Duodenal mucosa (tissue), 2 donors: ENCODE measurements at regions not wholly inside any gene's neighbourhood (a gene's known extent, or its start where the extent isn't known, plus 50 kb on each side); places are given as distances from the start of the nearest gene placed in this dataset.

ENCODE experiments used
- H3K27ac ChIP-seq: one replicate; pipeline ENCODE4 v1.7.0; 2013; ENCODE audit warnings: low read depth, low read length
- H3K27me3 ChIP-seq, 2 donors: one replicate each; pipeline ENCODE4 v1.7.0; 2013; ENCODE audit warnings: low read length in 2 of 2, control low read depth in 1 of 2; ENCODE audit not compliant: insufficient read depth in 2 of 2, control insufficient read depth in 1 of 2
- H3K36me3 ChIP-seq, 2 donors: one replicate each; pipeline ENCODE4 v1.7.0; 2013; ENCODE audit warnings: low read length in 2 of 2, control low read depth in 1 of 2; ENCODE audit not compliant: insufficient read depth in 2 of 2, control insufficient read depth in 1 of 2
- H3K4me1 ChIP-seq, 2 donors: one replicate each; pipeline ENCODE4 v1.7.0; 2013; ENCODE audit warnings: low read length in 2 of 2, control low read depth in 1 of 2; ENCODE audit not compliant: insufficient read depth in 2 of 2, control insufficient read depth in 1 of 2
- H3K4me3 ChIP-seq, 2 donors: one replicate each; pipeline ENCODE4 v1.7.0; 2013; ENCODE audit warnings: low read length in 2 of 2, low read depth in 1 of 2
- H3K9ac ChIP-seq, 2 donors: one replicate each; pipeline ENCODE4 v1.7.0; 2013; ENCODE audit warnings: low read length in 2 of 2, low read depth in 1 of 2
- H3K9me3 ChIP-seq, 2 donors: one replicate each; pipeline ENCODE4 v1.7.0; 2013; ENCODE audit warnings: low read length in 2 of 2, control low read depth in 1 of 2; ENCODE audit not compliant: control insufficient read depth in 1 of 2

DNA sequence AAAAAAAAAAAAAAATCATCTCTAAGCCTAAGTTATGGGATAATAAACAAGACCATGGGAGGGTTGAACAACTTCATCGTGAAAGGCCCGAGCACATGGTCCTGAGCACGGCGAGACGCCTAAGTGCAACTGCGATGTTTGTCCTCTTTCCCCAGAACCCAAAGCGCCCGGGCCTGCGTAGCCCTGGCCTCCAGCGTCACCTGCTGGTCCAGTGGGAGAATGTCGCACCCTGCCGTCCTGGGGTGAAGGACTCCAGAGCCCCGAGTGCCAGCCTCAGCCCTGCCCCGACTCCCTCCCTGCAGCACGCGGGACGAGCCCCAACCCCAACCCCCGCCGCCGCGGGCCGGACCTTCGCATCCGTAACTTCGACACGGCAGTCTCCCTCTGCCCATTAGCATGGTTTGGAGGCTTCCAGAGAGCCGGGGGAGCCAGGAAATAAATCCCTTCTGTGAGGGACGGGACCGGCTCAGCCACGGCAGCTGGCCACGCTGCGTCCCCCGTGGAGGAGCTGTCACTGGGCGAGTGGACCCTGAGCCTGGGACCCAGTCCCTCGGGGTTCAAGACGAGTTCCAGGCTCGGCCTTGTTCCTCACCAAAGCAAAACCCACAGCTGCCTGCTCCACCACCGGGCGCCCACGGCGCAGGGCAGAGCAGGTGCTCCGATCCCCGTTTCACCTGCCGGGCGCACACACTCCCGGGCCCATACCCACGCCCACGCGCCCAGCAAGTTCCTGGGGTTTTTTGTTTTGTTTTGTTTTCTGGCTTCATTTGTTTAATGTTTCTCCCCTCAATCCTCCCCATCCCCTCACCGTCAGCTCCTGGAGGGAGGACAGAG is 132.5 kb upstream of the HAND1 start:
- Histone ChIP-seq H3K27me3 (peaks cover 31 to 45% of the 10 kb centered on the region in 2 donors), H3K4me1 (peaks cover 6 to 12% of the 10 kb centered on the region in 2 donors), H3K9me3 (no peaks in the 10 kb centered on the region), H3K36me3 (no peaks in the 10 kb centered on the region), H3K9ac (no peak overlapping the region), H3K4me3 (peak overlapping the region; percentile 40 to 54), H3K27ac (no peak overlapping the region)

DNA sequence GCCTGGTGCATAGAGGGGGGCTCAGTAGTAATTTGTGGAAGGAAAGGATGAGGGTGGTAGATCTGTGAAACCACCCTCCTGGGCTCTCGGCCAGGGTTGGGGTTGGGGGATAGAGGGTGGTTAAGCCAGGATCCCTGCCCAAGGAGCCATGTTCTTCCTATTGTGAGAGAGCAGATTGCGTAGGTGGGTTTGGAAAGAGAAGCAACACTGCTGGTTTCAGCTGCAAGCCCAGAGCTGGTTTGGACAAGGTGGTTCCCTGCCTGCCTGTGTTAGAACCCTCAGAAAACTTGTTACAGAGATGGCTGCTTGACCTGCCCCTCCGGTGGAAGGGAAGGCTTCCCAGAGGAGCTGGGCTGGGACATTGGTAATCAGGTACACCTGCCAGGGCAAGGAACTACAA is 131.2 kb upstream of the HAND1 start:
- Histone ChIP-seq H3K9me3 (no peaks in the 10 kb centered on the region), H3K27ac (no peak overlapping the region), H3K9ac (no peak overlapping the region), H3K27me3 (peaks cover 40 to 46% of the 10 kb centered on the region in 2 donors), H3K4me3 (no peak overlapping the region), H3K4me1 (peaks cover 6 to 12% of the 10 kb centered on the region in 2 donors), H3K36me3 (no peaks in the 10 kb centered on the region)

DNA sequence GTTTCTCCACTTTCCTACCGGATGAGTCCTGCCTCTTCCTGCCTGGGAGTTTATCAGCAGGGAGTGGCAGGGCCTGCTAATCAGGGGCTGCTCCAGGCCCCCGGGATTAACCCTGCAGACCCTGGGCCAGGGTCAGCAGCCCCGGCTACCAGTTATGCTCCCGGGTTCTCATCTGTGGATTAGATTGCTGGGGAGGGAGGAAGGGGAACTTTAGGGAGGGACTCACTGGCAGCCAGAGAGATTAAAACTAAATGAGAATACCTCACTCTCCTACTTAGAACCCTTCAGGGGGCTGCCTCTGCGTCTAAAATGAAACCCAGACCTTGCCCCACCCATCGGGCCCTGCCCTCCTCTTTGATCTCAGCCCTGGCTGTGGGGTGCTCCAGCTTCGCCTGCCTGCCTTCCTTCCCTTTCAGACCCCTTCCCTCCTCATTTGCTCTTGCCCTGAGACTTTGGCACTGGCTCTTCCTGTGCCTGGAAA is 130.5 kb upstream of the HAND1 start:
- H3K4me3 ChIP-seq = no peak overlapping the region
- H3K9ac ChIP-seq = no peak overlapping the region
- peaks cover 6 to 12% of the 10 kb centered on the region in 2 donors for H3K4me1 ChIP-seq
- peaks cover 45 to 50% of the 10 kb centered on the region in 2 donors for H3K27me3 ChIP-seq
- no peak overlapping the region for H3K27ac ChIP-seq
- H3K36me3 ChIP-seq = no peaks in the 10 kb centered on the region
- H3K9me3 ChIP-seq = no peaks in the 10 kb centered on the region

DNA sequence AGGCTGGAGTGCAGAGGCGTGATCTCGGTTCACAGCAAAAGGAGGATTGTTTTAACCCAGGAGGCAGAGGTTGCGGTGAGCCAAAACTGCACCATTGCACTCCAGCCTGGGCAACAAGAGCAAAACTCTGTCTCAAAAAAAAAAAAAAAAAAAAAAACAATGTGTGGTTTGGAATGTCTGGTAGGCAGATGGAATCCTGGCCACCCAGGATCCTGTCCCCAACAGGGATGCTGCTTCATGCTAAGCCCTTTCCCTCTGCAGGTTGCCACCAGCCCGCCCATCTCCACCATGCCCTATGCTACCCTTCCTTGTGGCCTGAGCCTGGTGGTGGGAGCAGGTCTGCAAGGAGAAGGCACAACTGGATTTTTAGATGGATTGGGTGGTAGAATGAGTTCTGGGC is 129.7 kb upstream of the HAND1 start:
- Histone ChIP-seq H3K27ac (no peak overlapping the region), H3K9me3 (no peaks in the 10 kb centered on the region), H3K27me3 (peaks cover 49 to 53% of the 10 kb centered on the region in 2 donors), H3K36me3 (no peaks in the 10 kb centered on the region), H3K4me1 (peaks cover 6 to 12% of the 10 kb centered on the region in 2 donors), H3K9ac (no peak overlapping the region), H3K4me3 (no peak overlapping the region)

DNA sequence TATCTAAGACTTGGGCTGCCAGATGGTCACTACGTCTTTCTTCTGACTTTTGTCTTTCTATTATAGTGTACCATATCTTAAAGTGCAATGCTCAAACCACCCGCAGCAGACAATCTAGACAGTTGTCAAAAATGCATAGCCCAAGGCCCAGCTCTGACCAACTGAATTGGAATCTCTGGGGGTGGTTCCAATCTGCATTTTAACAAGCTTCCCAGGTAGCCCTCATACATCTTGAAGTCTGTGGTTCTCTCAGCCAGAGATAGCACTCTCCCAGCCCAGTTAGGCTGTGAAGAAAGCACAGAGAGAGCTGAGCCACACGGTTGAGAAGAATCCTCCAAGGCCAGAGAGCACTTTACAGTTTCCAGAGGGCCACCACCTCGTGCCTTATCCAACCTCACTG is 128.2 kb upstream of the HAND1 start:
- no peak overlapping the region for H3K4me3 ChIP-seq
- peaks cover 48 to 51% of the 10 kb centered on the region in 2 donors for H3K27me3 ChIP-seq

DNA sequence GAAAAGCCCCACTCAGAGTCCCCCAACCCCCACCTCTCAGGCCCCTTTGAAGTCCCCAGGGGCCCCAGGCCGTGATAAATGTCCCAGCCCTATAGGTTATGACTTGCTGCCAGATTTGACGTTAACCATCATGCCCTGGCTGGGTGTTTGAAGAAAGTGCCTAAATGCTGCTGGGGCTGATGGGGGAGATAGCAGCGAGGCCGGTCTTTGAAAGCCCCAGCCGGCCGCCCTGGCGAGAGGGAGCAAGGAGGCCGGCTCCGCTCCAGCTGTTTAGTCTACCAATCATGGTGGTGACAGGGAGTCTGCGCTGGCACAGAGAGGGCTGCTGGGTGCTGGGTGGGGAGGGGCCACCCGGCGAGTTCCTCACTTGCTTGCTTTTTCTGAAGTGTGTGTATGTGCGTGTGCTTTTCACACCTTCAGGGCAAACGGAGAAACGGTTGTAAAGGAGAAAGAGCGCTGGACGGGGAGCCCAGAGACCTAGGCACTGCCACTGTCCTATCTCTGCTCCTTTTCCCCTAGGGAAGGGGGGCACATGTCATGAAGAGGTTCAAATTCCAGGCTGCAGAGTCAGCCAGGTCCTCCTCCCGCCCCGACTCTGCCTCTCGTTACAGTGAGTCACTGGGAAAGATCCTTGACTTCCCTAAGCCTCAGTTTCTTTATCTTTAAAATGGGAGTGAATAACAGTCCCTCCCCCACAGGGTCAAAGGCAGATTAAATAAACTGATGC is 126.1 kb upstream of the HAND1 start:
- Histone ChIP-seq H3K9ac (no peak overlapping the region), H3K27me3 (peaks cover 29 to 35% of the 10 kb centered on the region in 2 donors), H3K4me3 (peak overlapping the region in 1 of 2 donors; percentile 5), H3K36me3 (no peaks in the 10 kb centered on the region), H3K9me3 (no peaks in the 10 kb centered on the region), H3K27ac (no peak overlapping the region), H3K4me1 (no peaks in the 10 kb centered on the region)

More for the DNA sequence above, 128.2 kb upstream of the HAND1 start:
- no peak overlapping the region for H3K9ac ChIP-seq
- no peak overlapping the region for H3K27ac ChIP-seq
- H3K9me3 ChIP-seq = no peaks in the 10 kb centered on the region
- peaks cover 6 to 9% of the 10 kb centered on the region in 2 donors for H3K4me1 ChIP-seq
- H3K36me3 ChIP-seq = no peaks in the 10 kb centered on the region

DNA sequence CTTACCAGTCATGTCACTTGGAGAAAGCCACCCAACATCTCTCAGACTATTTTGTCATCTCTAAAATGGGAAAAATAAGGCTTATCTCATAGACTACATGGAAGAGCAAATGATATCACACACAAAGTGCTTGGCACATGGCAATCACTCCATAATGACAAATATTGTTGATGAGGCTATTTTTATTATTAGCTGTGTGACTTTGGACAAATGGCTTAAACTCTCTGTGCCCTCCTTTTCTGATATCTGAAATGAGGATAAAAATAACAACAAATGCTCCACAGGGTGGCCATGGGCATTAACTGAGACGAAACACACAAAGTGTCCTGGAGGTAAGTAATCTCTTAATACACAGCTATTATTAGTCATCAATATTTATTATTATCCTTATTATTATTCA is 125.5 kb upstream of the HAND1 start:
- H3K4me3 ChIP-seq = no peak overlapping the region

DNA sequence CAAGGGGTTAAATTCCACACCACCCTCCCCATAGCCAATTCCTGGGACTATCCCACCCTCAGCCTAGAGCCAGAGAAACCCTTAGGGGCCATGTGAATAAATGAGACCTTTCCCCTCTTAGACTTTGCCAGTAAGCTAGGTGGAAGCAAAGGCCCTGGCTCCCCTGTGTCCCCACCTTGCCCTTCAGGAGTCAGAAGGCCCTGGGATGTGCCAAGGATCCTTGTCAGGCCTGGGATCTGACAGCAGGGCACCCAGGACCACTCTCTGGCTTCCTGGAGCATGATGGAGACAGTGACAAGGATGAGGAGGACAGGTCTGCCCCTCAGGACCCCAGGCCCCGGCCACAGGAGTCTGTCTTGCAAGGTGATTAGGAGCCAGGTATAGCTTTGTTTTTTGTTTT is 125.0 kb upstream of the HAND1 start:
- Histone ChIP-seq H3K27me3 (peaks cover 26 to 28% of the 10 kb centered on the region in 2 donors), H3K27ac (no peak overlapping the region), H3K9ac (no peak overlapping the region), H3K4me3 (no peak overlapping the region), H3K36me3 (no peaks in the 10 kb centered on the region), H3K9me3 (no peaks in the 10 kb centered on the region), H3K4me1 (no peaks in the 10 kb centered on the region)

More for the DNA sequence above, 125.5 kb upstream of the HAND1 start:
- Histone ChIP-seq H3K27ac (no peak overlapping the region), H3K9ac (no peak overlapping the region), H3K27me3 (peaks cover 26 to 29% of the 10 kb centered on the region in 2 donors), H3K36me3 (no peaks in the 10 kb centered on the region), H3K4me1 (no peaks in the 10 kb centered on the region), H3K9me3 (no peaks in the 10 kb centered on the region)

DNA sequence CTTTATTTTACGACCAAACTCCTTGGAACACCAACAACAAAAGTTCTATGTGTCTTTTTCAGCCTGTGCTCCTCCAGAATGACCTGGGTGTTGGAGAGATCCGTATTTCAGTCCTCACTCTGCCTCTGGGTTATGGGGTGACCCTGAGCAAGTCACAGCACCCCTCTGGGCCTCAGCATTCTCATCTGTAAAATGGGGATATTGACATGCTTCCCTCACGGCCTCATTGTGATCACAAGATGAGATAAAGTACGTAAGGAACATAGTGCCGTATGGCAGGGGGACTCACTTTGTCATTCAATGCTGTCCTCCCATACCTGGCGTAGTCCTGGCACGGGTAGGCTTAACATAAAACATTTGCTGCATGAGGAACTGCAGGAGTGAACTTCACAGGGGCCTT is 123.0 kb upstream of the HAND1 start:
- Histone ChIP-seq H3K4me3 (no peak overlapping the region), H3K27ac (no peak overlapping the region), H3K9me3 (no peaks in the 10 kb centered on the region), H3K9ac (no peak overlapping the region), H3K36me3 (no peaks in the 10 kb centered on the region), H3K27me3 (peaks cover 23 to 28% of the 10 kb centered on the region in 2 donors), H3K4me1 (no peaks in the 10 kb centered on the region)

DNA sequence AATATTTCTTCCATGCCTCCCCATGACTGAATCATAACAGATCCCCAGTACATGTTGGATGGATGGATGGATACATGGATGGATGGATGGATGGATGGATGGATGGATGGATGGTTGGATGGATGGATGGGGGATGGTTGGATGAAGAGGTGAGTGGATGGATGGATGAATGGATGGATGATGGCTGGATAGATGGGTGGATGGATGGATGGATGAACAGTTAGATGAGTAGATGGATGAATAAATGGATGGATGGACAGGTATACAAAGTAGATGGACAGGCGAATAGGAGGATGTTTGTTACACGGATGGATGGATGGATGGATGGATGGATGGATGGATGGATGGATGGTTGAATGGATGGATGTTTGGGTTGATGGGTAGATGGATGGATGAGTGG is 120.0 kb upstream of the HAND1 start:
- H3K4me1 ChIP-seq = no peaks in the 10 kb centered on the region
- H3K4me3 ChIP-seq = no peak overlapping the region
- H3K27me3 ChIP-seq = peaks cover 10 to 11% of the 10 kb centered on the region in 2 donors
- H3K36me3 ChIP-seq = no peaks in the 10 kb centered on the region
- no peaks in the 10 kb centered on the region for H3K9me3 ChIP-seq
- no peak overlapping the region for H3K9ac ChIP-seq
- H3K27ac ChIP-seq = no peak overlapping the region
